ENCODE measurements at regions not wholly inside any gene's neighbourhood (a gene's known extent, or its start where the extent isn't known, plus 50 kb on each side); places are given as distances from the start of the nearest gene placed in this dataset.

GRCh38 chr3:110995461-110996231 is 76.0 kb upstream of the NECTIN3 start:
- TF ChIP-seq GATA3 (IDR thresholded peaks at IDR 0.05; ENCODE audit: low read depth, low read length) (no peak), GATA2 (IDR thresholded peaks at IDR 0.05; ENCODE audit: low read depth, low read length) (no peak)

All from SH-SY5Y (cell line).